Tibial nerve (tissue), 4 donors: ENCODE measurements at regions not wholly inside any gene's neighbourhood (a gene's known extent, or its start where the extent isn't known, plus 50 kb on each side); places are given as distances from the start of the nearest gene placed in this dataset.

Source experiments
- DNase-seq, 2 donors: peaks; one replicate each; pipeline ENCODE4 v3.0.0-alpha.2; 2019; ENCODE audit warnings: low spot score in 2 of 2
- H3K27ac ChIP-seq, 4 donors: fragments of 200-600 bp; sonication (generic) in 3 of 4; one replicate each; pipeline ENCODE4 v1.5.1; 2017 to 2019; ENCODE audit warnings: mild to moderate bottlenecking in 1 of 4
- H3K27me3 ChIP-seq, 2 donors: fragments of 200-600 bp; sonication (generic) in 1 of 2; one replicate each; pipeline versions ENCODE4 v1.5.1 to v1.6.0; 2017 to 2019
- H3K36me3 ChIP-seq, 3 donors: fragments of 200-600 bp; sonication (generic); one replicate each; pipeline ENCODE4 v1.5.1; 2018 to 2019
- H3K4me1 ChIP-seq, 4 donors: fragments of 200-600 bp; sonication (generic) in 3 of 4; one replicate each; pipeline ENCODE4 v1.5.1; 2017 to 2019
- H3K4me3 ChIP-seq, 4 donors: fragments of 200-600 bp; sonication (generic) in 3 of 4; one replicate each; pipeline ENCODE4 v1.5.1; 2017 to 2019; ENCODE audit warnings: mild to moderate bottlenecking in 1 of 4, moderate library complexity in 1 of 4
- H3K9me3 ChIP-seq, 4 donors: fragments of 200-600 bp; sonication (generic) in 3 of 4; one replicate each; pipeline ENCODE4 v1.5.1; 2017 to 2019
- EP300 ChIP-seq, 2 donors: sonication (generic); formaldehyde crosslinking; IDR thresholded peaks; one replicate each; pipeline ENCODE4 v1.6.1; 2017; ENCODE audit warnings: antibody characterized with exemption in 2 of 2, mild to moderate bottlenecking in 1 of 2
- POLR2A ChIP-seq, 2 donors: fragments of 450-650 bp; IDR thresholded peaks; one replicate each; pipeline ENCODE4 v1.6.1; 2017; ENCODE audit warnings: antibody characterized with exemption in 2 of 2, mild to moderate bottlenecking in 2 of 2, moderate library complexity in 2 of 2
- WGBS, 2 donors: methylation state at CpG; one replicate each; pipeline ENCODE4 v1.1.5; 2018; 5-methylcytosine and 5-hydroxymethylcytosine counted together
- TF ChIP-seq, protein P1 (sequence below), 5 experiments: fragments of 200-600 bp in 3 of 5; fragments of 450-650 bp in 2 of 5; sonication (generic) in 3 of 5; IDR thresholded peaks; one replicate each; pipeline ENCODE4 v1.5.1; 2016 to 2019; ENCODE audit warnings: antibody characterized with exemption in 5 of 5, mild to moderate bottlenecking in 3 of 5, moderate library complexity in 2 of 5

DNA sequence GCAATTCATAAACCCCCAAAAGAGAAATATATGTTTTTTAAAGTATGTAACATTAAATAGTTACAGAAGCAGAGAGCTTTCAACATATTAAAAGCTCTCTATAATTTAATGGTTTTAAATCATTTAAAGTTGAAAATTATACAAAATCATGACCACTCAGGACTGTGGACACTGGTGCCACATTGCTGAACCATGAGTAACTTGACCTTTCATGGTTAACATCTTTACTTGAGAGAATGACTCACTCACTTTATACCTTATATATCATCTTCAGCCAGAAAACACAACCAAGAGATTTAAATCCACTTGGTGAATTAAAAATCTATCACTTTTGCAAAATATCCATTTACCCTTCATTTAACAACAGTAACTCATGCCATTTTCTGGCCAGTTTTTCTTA lies 584.3 kb upstream of the SMIM31 start:
- no peak overlapping the region for H3K27ac ChIP-seq
- no peaks in the 10 kb centered on the region for H3K36me3 ChIP-seq
- H3K9me3 ChIP-seq = peaks cover 0 to 6% (median 0%) of the 10 kb centered on the region in 4 donors
- H3K27me3 ChIP-seq = no peaks in the 10 kb centered on the region
- no peak for DNase-seq
- TF ChIP-seq POLR2A (IDR thresholded peaks at IDR 0.05) = no peak
- TF ChIP-seq, protein P1, sequence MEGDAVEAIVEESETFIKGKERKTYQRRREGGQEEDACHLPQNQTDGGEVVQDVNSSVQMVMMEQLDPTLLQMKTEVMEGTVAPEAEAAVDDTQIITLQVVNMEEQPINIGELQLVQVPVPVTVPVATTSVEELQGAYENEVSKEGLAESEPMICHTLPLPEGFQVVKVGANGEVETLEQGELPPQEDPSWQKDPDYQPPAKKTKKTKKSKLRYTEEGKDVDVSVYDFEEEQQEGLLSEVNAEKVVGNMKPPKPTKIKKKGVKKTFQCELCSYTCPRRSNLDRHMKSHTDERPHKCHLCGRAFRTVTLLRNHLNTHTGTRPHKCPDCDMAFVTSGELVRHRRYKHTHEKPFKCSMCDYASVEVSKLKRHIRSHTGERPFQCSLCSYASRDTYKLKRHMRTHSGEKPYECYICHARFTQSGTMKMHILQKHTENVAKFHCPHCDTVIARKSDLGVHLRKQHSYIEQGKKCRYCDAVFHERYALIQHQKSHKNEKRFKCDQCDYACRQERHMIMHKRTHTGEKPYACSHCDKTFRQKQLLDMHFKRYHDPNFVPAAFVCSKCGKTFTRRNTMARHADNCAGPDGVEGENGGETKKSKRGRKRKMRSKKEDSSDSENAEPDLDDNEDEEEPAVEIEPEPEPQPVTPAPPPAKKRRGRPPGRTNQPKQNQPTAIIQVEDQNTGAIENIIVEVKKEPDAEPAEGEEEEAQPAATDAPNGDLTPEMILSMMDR (IDR thresholded peaks at IDR 0.05) = no peak
- TF ChIP-seq EP300 (IDR thresholded peaks at IDR 0.05) = no peak
- no peaks in the 10 kb centered on the region for H3K4me1 ChIP-seq
- no peak overlapping the region for H3K4me3 ChIP-seq

DNA sequence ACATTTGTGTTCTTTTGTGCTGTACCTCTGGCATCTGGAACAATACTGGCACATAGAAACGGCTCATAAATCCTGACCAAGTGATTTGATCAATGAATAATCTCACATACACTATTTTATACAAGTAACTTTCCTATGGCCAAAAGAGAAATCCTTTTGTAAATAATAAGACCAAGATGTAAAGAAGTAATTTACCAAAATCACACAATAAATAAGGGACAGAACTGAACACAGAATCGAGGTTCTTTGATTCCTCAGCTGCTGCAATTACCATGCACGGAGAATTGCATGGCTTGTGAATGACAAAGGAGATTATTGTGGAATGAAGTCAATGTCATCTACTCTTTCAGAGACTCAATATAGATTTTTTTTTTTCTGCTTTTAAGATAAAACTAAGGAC lies 576.8 kb upstream of the SMIM31 start:
- H3K4me1 ChIP-seq = no peaks in the 10 kb centered on the region
- H3K36me3 ChIP-seq = no peaks in the 10 kb centered on the region
- DNase-seq = no peak
- 33 to 43% methylated on average over 3 of the region's 3 CpGs for WGBS, 2 donors
- no peak overlapping the region for H3K4me3 ChIP-seq
- H3K9me3 ChIP-seq = no peaks in the 10 kb centered on the region
- H3K27me3 ChIP-seq = no peaks in the 10 kb centered on the region
- TF ChIP-seq, protein P1 (IDR thresholded peaks at IDR 0.05) = no peak
- TF ChIP-seq EP300 (IDR thresholded peaks at IDR 0.05) (no peak), POLR2A (IDR thresholded peaks at IDR 0.05) (no peak)
- no peak overlapping the region for H3K27ac ChIP-seq

DNA sequence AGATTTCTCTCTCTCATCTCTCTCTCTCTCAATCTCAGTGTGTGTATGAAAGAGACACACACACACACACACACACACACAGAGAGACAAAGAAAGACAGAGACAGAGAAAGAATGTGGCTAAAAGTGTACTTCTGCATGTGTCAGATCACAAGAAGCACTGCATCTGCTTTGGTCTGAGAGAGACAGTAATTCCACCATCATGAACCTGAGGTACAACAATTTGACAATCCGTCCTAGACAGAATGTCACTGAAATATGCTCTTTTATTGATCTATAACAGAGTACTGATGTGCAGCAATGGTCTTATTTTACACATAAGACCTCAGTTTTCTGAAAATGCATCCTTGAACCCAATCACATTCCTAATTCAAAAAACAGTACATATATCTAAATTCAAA lies 576.2 kb upstream of the SMIM31 start:
- no peak for TF ChIP-seq EP300 (IDR thresholded peaks at IDR 0.05)
- 0% methylated on average over 1 of the region's 1 CpG for WGBS, 2 donors

DNA sequence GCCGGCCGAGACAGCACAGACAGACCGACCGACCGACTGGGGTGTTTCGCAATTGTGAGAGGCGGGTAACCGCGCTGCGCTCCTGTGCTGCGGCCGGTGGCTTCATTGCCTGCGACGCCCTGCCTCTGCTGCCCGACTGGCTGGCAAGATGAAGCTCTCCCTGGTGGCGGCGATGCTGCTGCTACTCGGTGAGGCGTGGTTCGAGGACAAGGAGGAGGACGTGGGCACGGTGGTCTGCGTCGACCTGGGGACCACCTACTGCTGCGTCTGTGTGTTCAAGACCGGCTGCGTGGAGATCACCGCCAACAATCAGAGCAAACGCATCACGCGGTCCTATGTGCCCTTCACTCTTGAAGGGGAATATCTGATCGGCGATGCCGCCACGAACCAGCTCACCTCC lies 565.7 kb upstream of the SMIM31 start:
- H3K9me3 ChIP-seq = no peaks in the 10 kb centered on the region
- no peaks in the 10 kb centered on the region for H3K4me1 ChIP-seq
- TF ChIP-seq POLR2A (IDR thresholded peaks at IDR 0.05) (no peak), EP300 (IDR thresholded peaks at IDR 0.05) (no peak)
- TF ChIP-seq, protein P1 (IDR thresholded peaks at IDR 0.05) = no peak
- no peak overlapping the region for H3K27ac ChIP-seq
- no peak overlapping the region for H3K4me3 ChIP-seq
- 95 to 96% methylated on average over 35 of the region's 35 CpGs for WGBS, 2 donors
- no peaks in the 10 kb centered on the region for H3K36me3 ChIP-seq
- H3K27me3 ChIP-seq = no peaks in the 10 kb centered on the region
- no peak for DNase-seq

More for the DNA sequence above, 576.2 kb upstream of the SMIM31 start:
- no peak for DNase-seq
- Histone ChIP-seq H3K9me3 (no peaks in the 10 kb centered on the region), H3K36me3 (no peaks in the 10 kb centered on the region), H3K4me3 (no peak overlapping the region), H3K27ac (no peak overlapping the region), H3K27me3 (no peaks in the 10 kb centered on the region), H3K4me1 (no peaks in the 10 kb centered on the region)

DNA sequence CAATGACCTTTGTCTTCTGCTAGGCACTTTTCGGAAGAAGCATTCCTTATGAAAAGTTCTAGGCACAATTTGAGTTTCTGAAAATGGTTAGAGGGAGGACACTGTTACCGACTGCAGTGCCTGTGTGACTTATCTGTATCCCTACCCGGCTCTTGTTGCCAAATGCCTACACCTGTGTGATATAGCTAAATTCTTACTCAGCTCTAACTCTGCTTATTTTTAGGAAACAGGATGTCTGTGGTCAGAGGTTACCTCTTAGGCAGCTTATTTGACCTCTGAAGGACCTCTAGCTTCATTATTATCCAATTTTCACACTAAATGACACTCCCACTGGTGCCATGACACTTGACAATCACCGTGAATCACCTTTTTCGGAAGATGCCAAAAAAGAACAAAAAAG lies 561.1 kb upstream of the SMIM31 start:
- Histone ChIP-seq H3K9me3 (no peaks in the 10 kb centered on the region), H3K27me3 (no peaks in the 10 kb centered on the region), H3K27ac (no peak overlapping the region), H3K4me3 (no peak overlapping the region), H3K36me3 (no peaks in the 10 kb centered on the region), H3K4me1 (no peaks in the 10 kb centered on the region)
- TF ChIP-seq EP300 (IDR thresholded peaks at IDR 0.05) (no peak), POLR2A (IDR thresholded peaks at IDR 0.05) (no peak)
- TF ChIP-seq, protein P1 (IDR thresholded peaks at IDR 0.05) = no peak
- WGBS, 2 donors = 82 to 89% methylated on average over 5 of the region's 5 CpGs
- DNase-seq = no peak

DNA sequence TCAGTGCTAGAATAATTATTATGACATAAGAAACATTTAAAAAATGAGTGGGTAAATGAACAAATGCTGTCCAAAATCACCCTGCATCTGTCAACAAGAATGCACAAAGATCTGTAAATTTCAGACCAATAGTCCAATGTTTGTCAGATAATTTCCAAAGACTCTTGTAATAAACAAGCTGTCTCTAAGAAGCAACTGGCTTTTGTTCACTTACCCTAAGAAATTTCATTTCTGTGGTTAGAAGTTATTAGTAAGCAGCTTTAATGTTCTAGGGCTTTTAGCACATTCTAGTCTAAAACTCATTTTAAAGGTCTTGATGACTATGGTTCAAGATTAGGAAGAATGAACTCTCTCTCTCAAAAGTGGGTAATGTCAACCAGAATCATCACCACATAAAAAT lies 560.3 kb upstream of the SMIM31 start:
- no peak overlapping the region for H3K27ac ChIP-seq
- no peaks in the 10 kb centered on the region for H3K9me3 ChIP-seq
- TF ChIP-seq EP300 (IDR thresholded peaks at IDR 0.05) (no peak), POLR2A (IDR thresholded peaks at IDR 0.05) (no peak)
- TF ChIP-seq, protein P1 (IDR thresholded peaks at IDR 0.05) = no peak
- H3K36me3 ChIP-seq = no peaks in the 10 kb centered on the region
- H3K4me3 ChIP-seq = no peak overlapping the region
- no peaks in the 10 kb centered on the region for H3K27me3 ChIP-seq
- H3K4me1 ChIP-seq = no peaks in the 10 kb centered on the region
- no peak for DNase-seq
